HCT116 (cell line): ENCODE measurements at regions not wholly inside any gene's neighbourhood (a gene's known extent, or its start where the extent isn't known, plus 50 kb on each side); places are given as distances from the start of the nearest gene placed in this dataset.

ENCODE experiments used
- ATAC-seq: fragments of 200-7000 bp; cut with Tn5 transposase; 2 replicates; pipeline ENCODE4 v1.9.1; 2020; ENCODE audit warnings: mild to moderate bottlenecking, moderate library complexity
- BruUV-seq: library from RNA; stranded (reverse); fragments of 400-500 nt; replicated peaks from 2 replicates; lab custom pipeline; 2021; lab: Mats Ljungman, UMichigan
- CTCF ChIA-PET: fragments of 300-600 bp; sonication (Branson Sonifier 250); formaldehyde crosslinking; loops from one replicate; lab custom pipeline; 2021; ENCODE audit warnings: antibody characterized with exemption; lab: Charles Lee
- POLR2A ChIA-PET: fragments of 300-600, 350-600 bp; sonication (Branson Sonifier 250); formaldehyde crosslinking; loops from one replicate; lab custom pipeline; 2021; ENCODE audit warnings: antibody characterized with exemption; lab: Charles Lee
- RAD21 ChIA-PET, 2 experiments: fragments of 300-600 bp; sonication (Branson Sonifier 250); formaldehyde crosslinking; loops; one replicate each; lab custom pipeline; 2023; ENCODE audit warnings: low total read pairs in 2 of 2; ENCODE audit not compliant: uncharacterized antibody in 2 of 2, unreplicated experiment in 2 of 2, low non-redundant PET in 1 of 2; lab: Charles Lee
- DNase-seq: peaks from one replicate; pipeline ENCODE4 v3.0.0-alpha.2; 2010; ENCODE audit warnings: low read depth, low spot score
- H2AFZ ChIP-seq: fragments of 200-600 bp; shearing (Covaris generic), sonication (generic); 2 replicates; pipeline ENCODE4 v1.6.1; 2017; ENCODE audit warnings: low read depth, mixed run types, mixed read lengths, antibody characterized with exemption, low read length; ENCODE audit not compliant: poor library complexity, severe bottlenecking
- H3K27ac ChIP-seq: 2 replicates; pipeline ENCODE4 v1.5.1; 2012; ENCODE audit warnings: low read depth, low read length
- H3K27me3 ChIP-seq: fragments of 200-600 bp; sonication (generic); 2 replicates; pipeline ENCODE4 v1.6.1; 2016; ENCODE audit warnings: mixed run types, low read length, mixed read lengths; ENCODE audit not compliant: insufficient read depth
- H3K36me3 ChIP-seq, 2 experiments: fragments of 200-500 bp in 1 of 2; fragments of 200-600 bp in 1 of 2; sonication (Bioruptor generic) in 1 of 2; sonication (generic) in 1 of 2; 2 replicates each; pipeline versions ENCODE4 v1.5.1 to v1.6.1; 2014 to 2016; ENCODE audit warnings: low read length in 2 of 2, inconsistent platforms in 1 of 2, mixed read lengths in 1 of 2, mixed run types in 1 of 2; ENCODE audit not compliant: insufficient read depth in 2 of 2, control insufficient read depth in 1 of 2
- H3K4me1 ChIP-seq, 2 experiments: fragments of 200-600 bp in 1 of 2; sonication (generic) in 1 of 2; 2 replicates each; pipeline versions ENCODE4 v1.5.1 to v1.6.1; 2012 to 2017; ENCODE audit warnings: low read length in 2 of 2, inconsistent platforms in 1 of 2, mild to moderate bottlenecking in 1 of 2, mixed read lengths in 1 of 2, mixed run types in 1 of 2, moderate library complexity in 1 of 2; ENCODE audit not compliant: insufficient read depth in 2 of 2, control insufficient read depth in 1 of 2
- H3K4me2 ChIP-seq: fragments of 200-600 bp; sonication (generic); 2 replicates; pipeline ENCODE4 v1.6.1; 2017; ENCODE audit warnings: mixed run types, low read length, mixed read lengths
- H3K4me3 ChIP-seq, 2 experiments: fragments of 200-600 bp in 1 of 2; sonication (generic) in 1 of 2; replicated peaks in 1 of 2; 2 replicates each; pipeline ENCODE4 v1.5.1; 2011 to 2016; ENCODE audit warnings: low read length in 2 of 2, control low read depth in 1 of 2, low read depth in 1 of 2, mild to moderate bottlenecking in 1 of 2, mixed read lengths in 1 of 2, mixed run types in 1 of 2
- H3K79me2 ChIP-seq: fragments of 200-600 bp; sonication (generic); 2 replicates; pipeline ENCODE4 v1.6.1; 2017; ENCODE audit warnings: mild to moderate bottlenecking, mixed run types, low read length, moderate library complexity, mixed read lengths; ENCODE audit not compliant: insufficient read depth
- H3K9ac ChIP-seq: fragments of 200-600 bp; sonication (generic); 2 replicates; pipeline ENCODE4 v1.6.1; 2016; ENCODE audit warnings: low read length, mixed read lengths
- H3K9me2 ChIP-seq: fragments of 200-600 bp; sonication (generic), shearing (Covaris generic); 2 replicates; pipeline ENCODE4 v1.6.1; 2017; ENCODE audit warnings: mixed run types, mild to moderate bottlenecking, moderate library complexity; ENCODE audit not compliant: insufficient read depth
- H3K9me3 ChIP-seq, 2 experiments: fragments of 200-500 bp in 1 of 2; fragments of 200-600 bp in 1 of 2; sonication (Bioruptor generic) in 1 of 2; sonication (generic) in 1 of 2; 2 replicates each; pipeline ENCODE4 v1.6.1; 2014 to 2017; ENCODE audit warnings: low read length in 2 of 2, mixed read lengths in 2 of 2, inconsistent platforms in 1 of 2, low read depth in 1 of 2, mild to moderate bottlenecking in 1 of 2, mixed run types in 1 of 2, moderate library complexity in 1 of 2; ENCODE audit not compliant: control insufficient read depth in 1 of 2, insufficient read depth in 1 of 2
- H4K20me1 ChIP-seq: fragments of 200-600 bp; sonication (generic), shearing (Covaris generic); 2 replicates; pipeline ENCODE4 v1.6.1; 2017; ENCODE audit warnings: mixed run types, mild to moderate bottlenecking, moderate library complexity; ENCODE audit not compliant: insufficient read depth
- CEBPB ChIP-seq: IDR thresholded peaks from 2 replicates; pipeline ENCODE4 v1.6.1; 2012; ENCODE audit warnings: low read depth
- EGR1 ChIP-seq: IDR thresholded peaks from 2 replicates; pipeline ENCODE4 v1.6.1; 2012; ENCODE audit warnings: low read depth
- ELF1 ChIP-seq: IDR thresholded peaks from 2 replicates; pipeline ENCODE4 v1.6.1; 2012; ENCODE audit warnings: low read depth, borderline replicate concordance
- POLR2A ChIP-seq: IDR thresholded peaks from 2 replicates; pipeline ENCODE4 v1.7.0; 2011; ENCODE audit warnings: borderline replicate concordance; ENCODE audit not compliant: insufficient read depth, insufficient read length; ENCODE audit errors: extremely low read depth
- RAD21 ChIP-seq: IDR thresholded peaks from 2 replicates; pipeline ENCODE4 v1.6.1; 2012; ENCODE audit warnings: low read depth, mild to moderate bottlenecking
- SP1 ChIP-seq: IDR thresholded peaks from 2 replicates; pipeline ENCODE4 v1.6.1; 2012; ENCODE audit warnings: low read depth
- SRF ChIP-seq: IDR thresholded peaks from 2 replicates; pipeline ENCODE4 v1.6.1; 2012; ENCODE audit warnings: low read depth
- TCF7L2 ChIP-seq: IDR thresholded peaks from 2 replicates; pipeline ENCODE4 v1.7.0; 2011; ENCODE audit warnings: borderline replicate concordance, inconsistent platforms; ENCODE audit not compliant: insufficient read depth, insufficient read length; ENCODE audit errors: extremely low read depth
- ZNF274 ChIP-seq: fragments of 200-500 bp; sonication (Bioruptor generic); IDR thresholded peaks from 2 replicates; pipeline ENCODE4 v1.6.1; 2014; ENCODE audit warnings: mild to moderate bottlenecking, low read depth, low read length, inconsistent platforms
- intact Hi-C: fragments of 100-400 bp; cut with micrococcal nuclease; formaldehyde crosslinking; loops from 2 replicates; pipeline ENCODE4 v1.10.0; 2022

GRCh38 chr1:56133522-56134472, 445.6 kb downstream of the PLPP3 start:
- Histone ChIP-seq H3K36me3 (no peaks in the 10 kb centered on the region), H3K9me3 (no peaks in the 10 kb centered on the region), H4K20me1 (no peaks in the 10 kb centered on the region), H3K79me2 (no peaks in the 10 kb centered on the region), H3K27me3 (no peaks in the 10 kb centered on the region), H3K4me3 (no peak overlapping the region), H3K27ac (no peak overlapping the region), H3K9me2 (no peaks in the 10 kb centered on the region), H2AFZ (no peak overlapping the region), H3K4me2 (no peak overlapping the region), H3K4me1 (no peaks in the 10 kb centered on the region), H3K9ac (no peak overlapping the region)
- ATAC-seq (no peak), DNase-seq (no peak)
- no peak for TF ChIP-seq POLR2A
- TF ChIP-seq CEBPB, result no peak
- TF ChIP-seq ZNF274, result no peak
- no peak for TF ChIP-seq SP1
- TF ChIP-seq SRF, result no peak
- TF ChIP-seq EGR1, result no peak
- ChIA-PET RAD21 (no interaction called here), CTCF (no interaction called here), POLR2A (no interaction called here)
- no TSS peak for BruUV-seq
- intact Hi-C loops, result no loop called here

GRCh38 chr1:56132520-56132919, 446.8 kb downstream of the PLPP3 start:
- TF ChIP-seq ELF1 (no peak), RAD21 (no peak), TCF7L2 (no peak)
- no peak overlapping the region for H3K27ac ChIP-seq
- no peaks in the 10 kb centered on the region for H3K36me3 ChIP-seq
- H3K9ac ChIP-seq, result no peak overlapping the region
- intact Hi-C loops, result no loop called here
- H3K4me1 ChIP-seq, result no peaks in the 10 kb centered on the region
- ChIA-PET POLR2A (no interaction called here), CTCF (no interaction called here), RAD21 (no interaction called here)
- no peaks in the 10 kb centered on the region for H3K27me3 ChIP-seq
- no peaks in the 10 kb centered on the region for H3K9me2 ChIP-seq
- BruUV-seq, result no TSS peak
- no peak overlapping the region for H3K4me2 ChIP-seq
- ATAC-seq (no peak), DNase-seq (no peak)
- no peak overlapping the region for H3K4me3 ChIP-seq
- no peaks in the 10 kb centered on the region for H3K79me2 ChIP-seq
- H4K20me1 ChIP-seq, result no peaks in the 10 kb centered on the region
- no peak overlapping the region for H2AFZ ChIP-seq
- no peaks in the 10 kb centered on the region for H3K9me3 ChIP-seq
